HG03280 (cell line): ENCODE measurements at regions not wholly inside any gene's neighbourhood (a gene's known extent, or its start where the extent isn't known, plus 50 kb on each side); places are given as distances from the start of the nearest gene placed in this dataset.
"Not testable (repeated sequence)": the region's sequence is repeated elsewhere in the genome, so short reads cannot be mapped to it uniquely, and the experiment has no call there.

Source experiments
- ATAC-seq: cut with Tn5 transposase; IDR thresholded peaks from one replicate; pipeline ENCODE4 v1.9.1; 2021; ENCODE audit warnings: mild to moderate bottlenecking, moderate library complexity; ENCODE audit not compliant: unreplicated experiment

DNA sequence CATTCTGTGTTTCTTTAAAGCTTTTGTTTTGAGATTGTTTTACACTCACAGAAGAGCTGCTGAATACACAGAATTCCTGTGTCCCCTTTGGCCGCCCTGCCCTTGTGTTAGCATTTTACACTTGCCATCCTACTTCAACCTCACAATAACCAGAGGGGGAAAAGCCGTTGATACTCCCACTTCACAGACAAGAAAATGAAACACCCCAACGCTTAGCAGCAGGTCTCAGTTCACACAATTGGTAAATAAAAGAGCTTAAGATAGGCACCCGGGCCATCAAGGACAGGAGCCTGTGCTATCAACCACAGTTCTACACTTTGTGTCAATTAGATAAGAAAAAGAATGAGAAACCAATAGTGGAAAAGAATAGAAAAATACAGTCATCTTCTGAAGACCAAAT is 178.0 kb downstream of the SYK start:
- no peak for ATAC-seq

DNA sequence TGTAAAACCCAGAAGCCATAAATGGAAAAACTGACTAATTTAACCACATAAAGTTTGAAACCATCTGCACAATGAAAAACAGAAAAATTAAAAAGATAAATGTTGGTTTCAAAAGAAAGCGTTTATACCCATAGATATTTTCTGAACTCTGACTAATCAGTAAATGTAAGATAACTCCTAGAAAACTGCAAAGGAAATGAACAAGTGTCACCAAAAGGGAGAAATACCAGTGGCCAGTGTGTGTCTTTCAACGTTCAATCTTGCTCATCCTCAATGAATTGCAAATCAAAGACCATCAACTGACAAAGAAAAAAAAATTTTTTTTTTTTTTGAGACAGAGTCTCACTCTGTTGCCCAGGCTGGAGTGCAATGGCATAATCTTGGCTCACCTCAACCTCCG is 180.1 kb downstream of the SYK start:
- no peak for ATAC-seq

DNA sequence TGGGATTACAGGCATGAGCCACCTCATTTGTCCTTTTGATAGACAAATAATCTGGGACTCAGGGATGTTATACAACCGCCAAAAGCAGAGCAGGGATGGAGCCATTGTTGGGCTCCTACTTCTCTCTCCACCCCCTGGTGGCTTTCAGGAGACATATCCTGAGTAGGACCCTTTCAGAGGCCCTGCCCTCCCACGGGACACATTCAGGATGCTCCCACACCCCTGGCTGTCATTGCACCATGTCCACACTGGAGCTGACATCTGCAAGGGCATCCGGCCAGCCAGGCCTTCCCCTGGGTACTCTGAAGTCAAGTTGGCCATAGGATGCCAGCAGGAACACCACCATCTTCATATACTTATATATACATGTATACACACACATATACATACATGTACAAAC is 181.8 kb downstream of the SYK start:
- no peak for ATAC-seq

DNA sequence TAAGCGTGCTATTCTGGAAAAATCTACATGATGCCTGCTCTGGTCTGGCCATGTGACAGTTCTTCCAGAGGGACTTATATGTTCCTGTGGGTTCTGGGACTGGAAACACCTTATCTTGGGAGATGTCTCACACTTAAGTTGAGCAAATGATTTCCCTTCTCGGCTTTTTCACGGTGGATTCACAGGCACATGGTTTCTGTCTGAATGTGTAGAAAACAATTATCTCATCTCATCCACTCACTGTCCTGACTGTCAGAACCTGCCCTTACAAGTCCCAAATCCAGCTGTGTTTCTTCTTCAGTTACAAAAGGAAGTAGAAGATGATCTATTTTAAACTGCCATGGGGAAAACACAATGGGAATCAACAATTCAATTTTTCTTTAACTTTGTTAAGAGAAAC is 184.0 kb downstream of the SYK start:
- ATAC-seq, result no peak

DNA sequence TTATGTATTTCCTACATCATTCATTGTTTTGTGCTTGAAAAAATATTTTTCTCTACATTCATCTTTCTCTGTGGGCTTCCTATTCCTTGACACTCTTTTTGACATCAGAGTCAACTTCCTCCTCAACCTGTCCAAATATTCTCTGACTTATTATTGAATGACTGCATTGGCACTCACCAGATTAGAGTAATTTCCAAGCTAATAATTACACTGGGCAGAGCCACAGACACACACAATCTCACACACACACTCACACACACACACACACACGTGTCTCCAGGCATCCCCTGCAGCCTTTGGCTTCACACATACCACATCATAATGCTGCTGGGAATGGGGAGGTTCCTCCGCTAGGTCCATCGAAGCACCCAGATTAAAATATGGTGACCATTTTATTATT is 184.5 kb downstream of the SYK start:
- no peak for ATAC-seq

DNA sequence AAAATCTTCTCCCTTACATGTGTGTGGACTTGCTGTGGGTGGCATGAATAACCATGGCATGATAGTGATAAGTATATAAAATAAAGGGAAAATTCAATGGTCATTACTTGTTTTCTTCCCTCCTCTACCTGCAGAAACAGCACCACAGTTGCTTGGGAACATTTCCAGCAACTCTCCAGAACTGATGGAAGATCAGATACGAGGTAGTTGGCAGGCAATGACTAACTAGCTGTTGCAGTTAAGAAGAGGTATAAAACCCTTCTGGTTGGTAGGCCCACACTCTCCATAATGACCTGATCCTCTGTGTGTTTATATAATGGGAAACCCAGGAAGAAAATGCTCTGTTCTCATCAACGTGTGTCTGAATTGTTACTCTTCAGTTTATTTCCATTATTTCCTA is 185.9 kb downstream of the SYK start:
- no peak for ATAC-seq

DNA sequence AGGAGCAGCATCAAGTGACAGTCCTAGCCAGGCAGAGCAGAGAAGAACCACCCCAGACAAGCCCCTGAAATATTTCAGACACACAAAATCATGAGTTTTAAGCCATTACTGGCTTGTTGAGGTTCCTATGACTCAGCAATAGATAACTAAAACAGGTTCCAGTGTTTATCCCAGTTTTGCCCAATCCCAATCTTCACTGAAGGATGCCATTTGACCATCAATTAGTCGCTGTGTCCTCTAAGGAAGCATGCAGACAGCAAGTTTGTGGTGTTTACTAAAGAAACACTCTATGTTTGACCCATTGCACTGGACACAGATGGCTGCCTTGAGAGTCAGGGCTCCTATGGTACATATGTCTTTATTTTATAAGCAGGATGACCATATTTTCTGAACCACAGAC is 186.7 kb downstream of the SYK start:
- ATAC-seq, result no peak

DNA sequence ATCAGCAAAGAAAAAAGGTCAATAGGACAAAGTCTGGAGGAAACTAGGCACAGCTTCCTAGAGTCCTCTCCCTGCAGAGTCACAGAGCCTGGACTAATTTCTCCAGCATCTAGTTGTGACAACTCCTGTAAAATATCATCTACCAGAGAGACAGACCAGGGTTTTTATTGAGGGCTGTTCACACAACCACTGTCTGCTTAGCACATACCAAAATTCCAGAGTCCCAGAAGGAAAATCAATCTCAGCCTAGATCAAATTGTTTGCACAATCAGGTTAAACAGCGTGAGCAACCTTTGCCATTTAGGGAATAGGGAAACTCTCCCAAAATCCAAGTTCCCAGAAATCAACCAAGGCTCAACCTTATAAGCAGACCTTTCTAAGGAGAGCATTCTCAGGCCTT is 190.3 kb downstream of the SYK start:
- ATAC-seq, result no peak

DNA sequence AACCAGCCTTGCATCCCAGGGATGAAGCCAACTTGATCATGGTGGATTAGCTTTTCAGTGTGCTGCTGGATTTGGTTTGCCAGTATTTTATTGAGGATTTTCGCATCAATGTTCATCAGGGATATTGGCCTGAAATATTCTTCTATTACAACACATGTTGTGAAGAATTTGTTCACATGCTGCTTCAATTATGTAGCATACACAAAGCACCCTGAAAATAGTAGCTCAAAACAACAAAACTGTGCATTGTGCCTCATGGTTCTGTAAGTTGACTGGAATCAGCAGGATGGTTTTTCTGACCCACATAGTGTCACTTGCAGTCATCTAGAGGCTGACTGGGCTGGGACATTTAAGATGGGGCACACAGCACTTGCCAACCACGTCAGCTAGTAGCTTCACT is 193.9 kb downstream of the SYK start:
- no peak for ATAC-seq

DNA sequence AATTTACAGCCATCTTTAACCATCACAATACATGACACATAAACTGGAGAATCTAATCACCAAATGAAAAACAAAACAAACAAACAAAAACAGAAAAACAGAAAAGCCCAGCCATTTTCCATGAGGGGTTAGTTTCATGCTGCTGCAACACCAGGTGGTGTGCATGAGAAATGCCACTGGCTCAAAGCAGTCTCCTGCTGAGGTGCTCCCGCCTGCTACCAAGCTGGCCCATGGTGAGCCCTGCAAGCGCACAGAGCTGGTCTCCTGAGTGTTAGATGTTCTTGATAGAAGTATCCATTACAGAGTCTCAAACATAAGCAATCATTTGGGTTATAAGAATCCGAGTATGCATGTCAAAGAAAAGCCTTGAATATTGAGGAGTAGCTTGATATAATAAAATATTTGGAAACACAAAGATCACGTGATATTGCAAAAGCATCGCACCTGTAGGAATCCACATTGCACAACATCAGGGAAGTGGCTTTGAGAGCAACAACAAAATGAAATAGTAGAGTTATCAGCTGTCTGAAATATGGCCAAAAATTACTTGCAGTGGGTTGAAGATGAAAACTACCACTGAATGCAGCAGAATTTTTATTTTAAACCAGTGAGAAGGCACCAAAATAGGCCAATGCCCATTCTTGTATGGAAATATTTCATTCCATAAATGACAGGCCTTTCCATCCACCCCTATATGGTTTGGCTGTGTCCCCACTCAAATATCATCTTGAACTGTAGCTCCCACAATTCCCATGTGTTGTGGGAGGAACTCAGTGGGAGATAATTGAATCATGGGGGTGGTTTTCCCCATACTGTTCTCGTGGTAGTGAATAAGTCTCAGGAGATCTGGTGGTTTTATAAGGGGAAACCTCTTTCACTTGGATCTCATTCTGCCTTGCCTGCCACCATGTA is 194.8 kb downstream of the SYK start:
- ATAC-seq, result no peak

DNA sequence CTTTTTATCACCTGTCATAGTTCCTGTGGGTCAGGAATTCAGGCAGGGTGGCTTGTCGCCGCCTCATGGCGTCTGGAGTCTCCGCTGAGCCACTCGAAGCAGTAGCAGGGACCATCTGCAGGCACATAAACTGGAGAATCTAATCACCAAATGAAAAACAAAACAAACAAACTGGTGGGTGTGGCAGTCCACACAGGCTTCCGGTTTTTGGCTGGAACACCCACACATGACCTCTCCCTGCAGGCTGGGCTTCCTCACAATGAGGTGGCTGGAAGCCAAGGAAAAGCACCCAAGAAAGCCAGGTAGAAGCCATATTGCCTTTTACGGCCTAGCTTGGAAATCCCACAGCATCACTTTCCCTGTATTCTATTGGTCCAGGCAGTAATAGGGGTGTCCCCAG is 197.0 kb downstream of the SYK start:
- no peak for ATAC-seq

DNA sequence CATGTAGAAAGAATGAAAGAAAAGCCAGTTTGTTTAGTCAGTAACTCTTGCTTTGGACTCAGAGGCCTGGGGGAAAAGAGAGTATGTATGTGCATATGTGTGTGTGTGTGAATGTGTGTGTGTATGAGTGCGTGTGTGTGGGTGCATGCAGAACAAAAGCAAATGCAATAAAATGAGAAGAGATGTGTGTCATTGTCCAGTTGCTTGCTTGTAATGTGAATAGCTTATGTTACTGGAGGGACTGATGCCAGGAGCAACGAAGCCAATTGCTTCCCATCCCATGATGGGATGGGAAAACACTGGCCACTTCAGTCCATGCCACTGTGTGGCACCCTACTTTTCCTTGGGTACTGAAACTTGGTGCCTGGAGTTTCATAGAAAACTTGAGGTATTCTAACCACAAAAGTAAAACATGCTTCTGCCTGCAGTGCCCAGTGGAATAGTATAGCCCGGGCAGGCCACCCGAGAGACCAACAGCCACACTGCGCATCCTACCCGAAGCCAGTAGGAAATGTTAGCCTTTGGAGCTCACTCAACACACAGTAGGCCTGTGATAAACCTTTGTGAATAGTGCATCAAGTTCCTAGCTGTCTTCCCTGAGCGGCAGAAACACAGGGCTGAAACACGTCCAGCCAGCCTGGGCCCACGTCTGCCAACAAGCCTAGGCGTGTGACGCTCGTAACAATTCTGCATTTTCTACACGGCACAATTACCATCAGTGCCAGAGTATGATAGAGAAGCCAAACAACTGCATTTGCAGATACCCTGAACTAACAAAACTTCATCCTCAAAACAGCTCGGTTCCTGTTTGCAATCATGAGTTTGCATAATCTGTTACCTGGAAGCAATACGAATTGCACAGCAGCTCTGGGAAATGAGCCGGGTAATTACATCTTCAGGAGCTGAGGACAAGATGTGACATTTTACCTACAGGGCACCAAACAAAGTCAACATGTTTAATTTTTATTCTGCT is 198.1 kb downstream of the SYK start:
- no peak for ATAC-seq

DNA sequence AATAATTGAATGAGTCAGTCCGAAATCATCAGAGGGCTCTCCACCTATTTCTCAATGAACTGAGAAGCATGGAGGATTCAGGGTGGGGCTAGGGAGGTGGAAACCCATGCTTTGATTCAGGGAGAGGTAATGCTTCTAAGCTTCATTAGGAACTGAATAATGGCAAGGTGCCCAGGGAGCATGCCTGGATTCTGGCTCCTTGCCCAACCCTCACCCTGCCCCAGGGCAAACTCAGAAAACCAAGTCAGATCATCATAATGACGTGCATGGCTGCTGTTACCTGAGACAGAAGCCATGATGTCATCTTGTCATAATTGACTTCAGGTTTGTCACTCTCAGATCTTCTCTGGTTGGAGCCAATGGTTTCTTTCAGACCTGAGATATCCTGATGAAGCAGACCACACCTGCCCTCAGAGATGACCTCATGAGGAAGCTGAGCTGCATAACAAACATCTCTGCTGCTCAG is 199.6 kb downstream of the SYK start:
- no peak for ATAC-seq

DNA sequence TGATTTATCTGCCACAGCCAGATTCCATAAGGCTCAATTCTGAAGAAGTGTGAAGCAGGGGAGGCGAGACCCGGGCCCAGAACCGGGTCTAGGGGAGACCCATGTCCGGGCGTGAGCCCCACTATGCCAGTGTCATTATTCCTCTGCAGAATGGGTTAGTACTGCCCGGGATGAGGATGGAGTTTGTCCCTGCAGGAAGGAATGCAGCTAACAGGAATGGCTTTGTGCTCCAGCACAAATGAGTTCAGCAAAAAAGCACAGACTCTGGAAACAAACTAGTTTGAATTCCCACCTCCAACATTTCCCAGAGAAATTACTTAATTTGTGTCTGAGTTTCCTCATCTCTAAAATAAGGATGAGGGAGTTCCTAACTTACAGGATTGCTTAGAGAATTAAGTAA is 202.9 kb downstream of the SYK start:
- ATAC-seq, result no peak

DNA sequence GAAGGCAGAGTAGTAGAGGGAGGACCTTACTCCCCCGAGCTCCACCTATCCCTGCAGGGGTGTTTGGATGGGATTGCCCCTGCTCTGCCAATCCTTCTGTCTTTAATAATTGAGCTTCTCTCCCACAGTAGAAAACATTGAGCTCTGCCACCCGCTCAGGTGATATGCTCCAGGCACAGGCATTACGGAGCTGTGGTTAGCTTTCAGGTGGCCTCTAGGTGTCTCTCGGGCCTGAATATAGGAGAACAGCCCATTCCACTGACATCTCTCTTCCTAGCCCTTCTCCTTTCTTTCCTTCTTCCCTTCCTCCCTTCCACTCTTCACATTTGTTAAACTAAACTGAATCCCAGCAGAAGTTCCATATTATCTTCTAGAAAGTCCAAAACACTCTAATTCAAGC is 203.4 kb downstream of the SYK start:
- ATAC-seq, result no peak

DNA sequence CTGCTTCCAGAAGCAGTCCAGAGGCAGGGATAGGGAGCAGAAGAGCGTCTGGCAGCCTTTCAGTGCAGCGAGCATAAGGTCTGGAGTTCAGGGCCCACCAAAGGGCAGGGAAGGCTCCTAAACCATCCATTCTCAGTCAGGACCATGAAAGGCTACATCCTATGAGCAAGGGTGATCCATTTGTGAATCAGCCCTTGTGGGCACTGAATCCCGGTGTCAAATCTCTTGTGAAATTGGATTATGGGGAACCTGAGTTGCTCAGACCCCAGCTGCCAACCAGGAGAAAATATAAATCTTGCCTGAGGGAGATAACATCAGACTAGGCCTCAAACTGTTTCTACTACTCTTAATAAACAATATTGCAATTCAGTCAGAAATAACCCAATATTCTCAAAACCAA is 204.4 kb downstream of the SYK start:
- ATAC-seq, result no peak

DNA sequence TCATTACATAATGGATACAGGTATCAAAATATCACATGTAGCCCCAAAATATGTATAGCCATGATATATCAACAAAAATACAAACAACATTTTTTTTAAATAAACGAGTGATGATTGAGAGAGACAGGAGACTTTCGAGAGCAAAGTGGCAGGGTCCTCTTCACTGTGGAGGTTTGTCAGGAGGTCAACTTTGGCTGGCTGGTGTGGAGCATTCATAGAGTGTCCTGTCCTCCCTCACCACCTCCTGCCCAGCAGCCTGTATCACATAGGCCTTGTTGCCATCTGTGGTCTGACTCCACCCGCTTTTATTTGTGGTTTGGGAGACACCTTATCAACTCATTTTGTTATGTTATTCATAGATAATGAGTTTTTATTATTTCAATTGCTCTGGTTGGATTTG is 206.9 kb downstream of the SYK start:
- no peak for ATAC-seq

DNA sequence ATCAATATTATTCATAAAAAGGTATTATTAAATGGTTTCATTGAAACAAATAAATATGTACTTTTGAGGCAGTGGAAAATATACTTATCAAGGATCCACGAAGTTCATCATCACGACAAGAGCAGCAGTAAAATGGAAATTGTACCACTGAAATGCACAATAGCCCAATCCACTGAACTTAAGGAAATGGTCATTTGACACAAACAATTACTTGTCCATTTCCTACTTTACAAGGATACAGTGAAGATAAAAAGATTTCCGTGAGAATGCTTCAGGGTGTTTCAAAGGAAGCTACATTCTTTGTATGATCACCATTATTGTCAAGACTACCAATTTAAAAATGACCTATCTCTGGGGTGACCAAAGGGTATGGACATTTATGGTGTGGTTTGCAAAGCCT is 210.3 kb downstream of the SYK start:
- ATAC-seq, result no peak

DNA sequence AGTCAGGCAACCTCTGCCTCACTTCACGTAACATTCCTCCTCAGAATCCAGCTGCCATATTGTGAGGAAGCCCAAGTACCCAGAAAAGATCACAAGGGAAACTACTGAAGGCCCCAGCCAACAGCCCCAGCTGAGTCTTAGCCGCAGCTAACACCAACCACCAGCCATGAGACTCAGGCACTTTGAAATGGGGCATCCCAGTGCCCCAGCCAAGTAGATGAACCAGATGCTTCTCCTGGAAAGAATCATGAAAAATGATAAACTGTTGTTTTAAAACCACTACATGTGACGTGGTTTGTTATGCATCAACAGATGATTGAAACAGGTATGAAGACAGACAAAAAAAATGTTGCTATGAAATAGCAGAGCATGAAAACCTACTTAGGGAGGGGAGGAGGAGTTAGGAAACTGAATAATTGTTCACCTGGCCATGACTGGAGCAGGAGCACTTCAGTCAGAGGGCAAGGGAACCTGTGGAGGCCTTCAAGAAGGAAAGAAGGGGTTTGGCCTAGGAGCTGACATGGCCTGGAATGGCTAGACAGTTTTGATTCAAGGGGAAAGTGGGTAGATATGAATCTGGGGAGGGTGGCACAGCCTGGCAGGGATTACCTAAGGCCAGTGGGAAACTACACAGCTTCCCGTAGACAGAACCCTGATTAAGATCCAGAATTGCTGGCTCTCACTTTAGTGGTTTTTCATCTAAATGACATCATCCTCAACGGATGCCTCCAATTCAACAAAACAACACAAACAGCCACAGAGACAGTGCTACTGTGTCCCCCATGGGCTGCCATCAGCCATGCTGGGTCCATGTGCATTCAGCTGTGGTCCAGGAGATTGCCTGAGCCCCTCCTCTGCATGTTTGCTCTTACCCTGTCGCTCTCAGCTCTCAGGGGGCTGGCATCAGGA is 211.6 kb downstream of the SYK start:
- ATAC-seq, result no peak

DNA sequence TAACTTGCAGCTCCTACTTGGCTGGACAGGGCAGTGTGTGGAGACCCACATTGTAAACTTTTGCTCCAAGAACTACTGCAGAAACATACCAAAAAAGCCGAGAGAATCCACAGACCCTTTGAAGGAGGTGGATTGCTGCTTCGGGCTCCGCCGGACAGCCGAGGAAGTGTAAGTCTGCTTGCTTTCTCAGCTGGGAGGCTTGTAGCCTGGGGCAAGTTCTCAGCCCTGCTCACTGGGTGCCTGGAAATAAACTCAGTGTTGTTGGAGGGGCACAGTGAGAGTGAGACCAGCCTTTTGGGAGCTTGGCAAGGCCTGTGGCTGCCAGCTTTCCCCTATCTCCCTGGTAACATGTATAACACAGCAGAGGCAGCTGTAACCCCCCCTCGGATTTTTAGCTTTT is 215.6 kb downstream of the SYK start:
- ATAC-seq, result no peak

DNA sequence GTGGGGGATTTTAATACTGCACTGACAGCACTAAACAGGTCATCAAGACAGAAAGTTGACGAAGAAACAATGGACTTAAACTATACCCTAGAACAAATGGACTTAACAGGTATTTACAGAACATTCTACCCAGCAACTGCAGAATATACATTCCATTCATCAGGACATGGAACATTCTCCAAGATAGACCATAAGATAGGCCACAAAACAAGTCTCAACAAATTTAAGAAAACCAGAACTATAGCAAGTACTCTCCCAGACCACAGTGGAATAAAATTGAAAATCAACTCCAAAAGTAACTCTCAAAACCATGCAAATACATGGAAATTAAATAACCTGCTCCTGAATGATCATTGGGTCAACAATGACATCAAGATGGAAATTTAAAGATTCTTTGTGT is 218.3 kb downstream of the SYK start:
- not testable (repeated sequence) for ATAC-seq
